ENCODE measurements at regions not wholly inside any gene's neighbourhood (a gene's known extent, or its start where the extent isn't known, plus 50 kb on each side); places are given as distances from the start of the nearest gene placed in this dataset.

GRCh38 chrX:148135738-148136137 lies 154.6 kb downstream of the FMR1NB start:
- TF ChIP-seq, protein P1, sequence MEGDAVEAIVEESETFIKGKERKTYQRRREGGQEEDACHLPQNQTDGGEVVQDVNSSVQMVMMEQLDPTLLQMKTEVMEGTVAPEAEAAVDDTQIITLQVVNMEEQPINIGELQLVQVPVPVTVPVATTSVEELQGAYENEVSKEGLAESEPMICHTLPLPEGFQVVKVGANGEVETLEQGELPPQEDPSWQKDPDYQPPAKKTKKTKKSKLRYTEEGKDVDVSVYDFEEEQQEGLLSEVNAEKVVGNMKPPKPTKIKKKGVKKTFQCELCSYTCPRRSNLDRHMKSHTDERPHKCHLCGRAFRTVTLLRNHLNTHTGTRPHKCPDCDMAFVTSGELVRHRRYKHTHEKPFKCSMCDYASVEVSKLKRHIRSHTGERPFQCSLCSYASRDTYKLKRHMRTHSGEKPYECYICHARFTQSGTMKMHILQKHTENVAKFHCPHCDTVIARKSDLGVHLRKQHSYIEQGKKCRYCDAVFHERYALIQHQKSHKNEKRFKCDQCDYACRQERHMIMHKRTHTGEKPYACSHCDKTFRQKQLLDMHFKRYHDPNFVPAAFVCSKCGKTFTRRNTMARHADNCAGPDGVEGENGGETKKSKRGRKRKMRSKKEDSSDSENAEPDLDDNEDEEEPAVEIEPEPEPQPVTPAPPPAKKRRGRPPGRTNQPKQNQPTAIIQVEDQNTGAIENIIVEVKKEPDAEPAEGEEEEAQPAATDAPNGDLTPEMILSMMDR (IDR thresholded peaks at IDR 0.05), result no peak
- no peak for TF ChIP-seq EP300 (IDR thresholded peaks at IDR 0.05)
